ENCODE measurements at regions not wholly inside any gene's neighbourhood (a gene's known extent, or its start where the extent isn't known, plus 50 kb on each side); places are given as distances from the start of the nearest gene placed in this dataset.
"Not testable (repeated sequence)": the region's sequence is repeated elsewhere in the genome, so short reads cannot be mapped to it uniquely, and the experiment has no call there.

DNA sequence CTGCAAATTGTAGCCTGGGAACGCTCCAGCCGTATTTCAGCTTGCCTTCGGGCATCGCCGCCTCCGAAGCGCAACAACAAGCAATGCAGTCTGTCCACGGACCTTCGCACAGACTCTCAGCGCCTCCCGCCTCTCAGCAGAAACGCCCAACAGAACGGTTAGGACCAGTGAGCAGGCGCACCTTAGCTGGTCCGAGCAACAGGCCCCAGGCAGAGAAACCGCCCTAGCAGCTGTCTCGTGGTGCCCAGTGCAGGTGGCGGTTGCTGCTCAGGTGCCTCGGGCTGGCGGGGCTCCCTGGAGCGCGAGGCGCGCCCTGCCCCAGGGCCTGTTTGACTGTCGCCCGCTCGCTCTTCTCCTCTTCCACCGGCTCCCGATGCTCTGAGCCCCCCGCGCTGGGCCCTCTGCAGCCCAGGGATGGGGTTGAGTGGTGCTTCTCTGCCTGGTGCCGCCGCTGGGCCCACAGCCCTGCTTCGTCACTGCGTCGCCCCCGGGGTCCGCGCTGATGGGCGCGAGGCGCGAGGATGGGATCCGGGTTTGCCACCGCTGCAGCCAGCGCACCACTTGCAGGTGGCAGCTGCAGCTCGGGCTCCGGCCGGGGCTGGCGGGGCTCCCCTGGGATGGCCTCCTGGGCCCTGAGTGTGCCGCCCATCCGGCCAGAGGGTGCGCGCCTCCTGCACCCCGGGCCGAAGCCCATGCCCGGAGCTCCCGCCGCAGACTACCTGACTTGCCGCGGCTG lies 268.4 kb upstream of the FRG2C start:
- no peak for DNase-seq

DNA sequence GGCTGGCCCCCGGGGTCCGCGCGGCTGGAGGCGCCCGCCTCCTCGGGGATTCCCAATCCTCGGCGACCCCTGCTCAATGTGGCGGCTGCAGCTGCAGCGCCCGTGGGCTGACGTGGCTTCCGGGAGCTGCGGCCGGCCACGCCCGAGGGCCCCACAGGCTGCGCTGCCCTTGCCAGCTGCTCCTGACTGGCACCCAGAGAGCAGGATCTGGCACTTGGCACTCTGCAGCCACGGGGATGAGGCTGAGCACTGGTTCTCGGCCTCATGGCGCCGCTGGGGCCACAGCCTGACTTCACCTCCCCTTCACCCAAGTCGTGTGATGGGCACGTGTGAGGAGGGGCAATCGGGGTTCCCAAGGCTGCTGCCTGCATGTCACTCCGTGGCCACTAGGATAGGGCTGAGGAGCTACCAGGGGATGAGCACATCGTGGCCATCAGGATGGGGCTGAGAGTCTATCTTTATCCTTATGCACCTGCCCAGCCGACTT lies 267.8 kb upstream of the FRG2C start:
- DNase-seq: no peak

DNA sequence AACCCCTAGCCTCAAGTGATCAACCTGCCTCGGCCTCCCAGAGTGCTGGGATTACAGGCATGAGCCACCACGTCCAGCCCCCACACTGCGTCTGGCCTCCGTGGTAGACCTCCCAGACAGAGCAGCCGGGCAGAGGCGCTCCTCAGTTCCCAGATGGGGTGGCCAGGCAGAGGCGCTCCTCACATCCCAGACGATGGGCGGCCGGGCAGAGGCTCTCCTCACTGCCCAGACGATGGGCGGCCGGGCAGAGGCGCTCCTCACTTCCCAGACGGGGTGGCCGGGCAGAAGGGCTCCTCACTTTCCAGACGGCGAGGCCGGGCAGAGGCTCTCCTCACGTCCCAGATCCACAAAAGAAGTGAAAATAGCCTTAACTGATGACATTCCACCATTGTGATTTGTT lies 266.6 kb upstream of the FRG2C start:
- DNase-seq: not testable (repeated sequence)

DNA sequence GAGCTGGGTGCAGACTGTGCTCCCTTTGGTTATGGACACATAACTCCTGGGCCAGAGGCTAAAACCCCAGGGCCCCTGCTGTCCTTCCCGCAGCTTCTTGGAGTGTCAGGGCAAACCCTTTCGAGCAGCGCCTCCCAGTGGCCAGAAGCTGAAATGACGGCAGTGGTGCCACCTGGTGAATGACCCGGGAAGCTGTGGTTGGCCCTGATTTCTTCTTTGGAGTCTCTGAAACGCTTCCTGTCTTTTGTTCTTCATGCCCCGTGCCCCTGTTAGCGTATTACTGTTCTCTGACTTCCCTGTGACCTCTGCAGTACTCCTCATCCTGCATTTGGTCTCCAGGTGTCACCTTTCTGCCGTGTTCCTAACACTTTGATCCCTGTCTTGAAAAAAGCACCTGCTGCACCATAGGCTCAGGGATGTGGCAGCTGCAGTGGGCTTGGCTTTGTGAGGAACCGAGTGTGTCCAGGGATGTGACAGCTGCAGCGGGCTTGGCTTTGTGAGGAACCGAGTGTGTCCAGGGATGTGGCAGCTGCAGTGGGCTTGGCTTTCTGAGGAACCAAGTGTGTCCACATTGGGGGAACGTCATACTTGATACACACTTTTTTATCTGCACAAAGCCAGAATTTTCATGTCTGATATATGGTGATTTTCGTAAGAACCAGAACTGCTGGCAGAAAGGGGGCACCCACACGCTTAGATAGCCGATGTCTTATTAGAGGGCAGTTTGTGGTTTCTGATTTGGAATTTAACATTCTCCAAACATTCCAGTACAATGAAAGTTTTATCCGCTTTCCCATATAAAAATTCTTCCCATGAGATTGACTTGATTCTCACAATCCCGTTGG lies 241.8 kb upstream of the FRG2C start:
- not testable (repeated sequence) for DNase-seq

DNA sequence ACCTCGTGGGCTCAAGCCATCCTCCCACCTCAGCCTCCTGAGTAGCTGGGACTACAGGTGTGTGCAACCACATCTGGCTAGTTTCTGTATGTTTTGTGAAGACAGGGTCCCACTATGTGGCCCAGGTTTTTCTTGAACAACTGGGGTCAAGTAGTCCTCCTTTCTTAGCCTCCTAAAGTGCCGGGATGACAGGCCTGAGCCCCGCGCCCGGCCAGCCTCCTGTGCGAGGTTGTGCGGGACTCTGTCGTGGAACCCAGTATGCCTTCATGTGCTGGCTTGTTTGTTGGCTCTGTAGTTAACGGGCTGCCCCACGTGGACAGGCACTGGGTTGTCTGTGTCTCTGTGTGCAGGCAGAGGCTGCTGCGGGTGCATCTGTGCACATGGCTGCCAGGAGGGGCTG lies 238.7 kb upstream of the FRG2C start:
- not testable (repeated sequence) for DNase-seq

DNA sequence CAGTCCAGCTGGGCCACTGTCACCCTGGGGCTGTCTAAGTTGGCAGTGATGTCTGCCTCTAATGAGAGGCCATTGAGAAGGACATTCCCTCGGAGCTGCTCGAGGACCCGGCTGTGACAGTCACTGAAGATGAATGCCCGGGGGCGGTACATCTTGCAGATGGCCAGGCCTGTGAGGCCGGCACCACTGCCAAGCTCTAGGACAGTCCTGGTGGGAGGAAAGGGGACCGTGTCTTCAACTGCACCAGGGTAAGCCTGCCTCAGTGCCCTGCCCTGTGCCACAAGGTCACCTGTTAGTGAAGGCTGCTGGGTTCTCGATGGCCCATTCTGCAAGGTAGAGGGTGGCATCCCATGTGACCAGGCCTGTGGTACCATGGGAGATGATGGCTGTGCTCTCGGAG lies 236.6 kb upstream of the FRG2C start:
- DNase-seq: not testable (repeated sequence)

DNA sequence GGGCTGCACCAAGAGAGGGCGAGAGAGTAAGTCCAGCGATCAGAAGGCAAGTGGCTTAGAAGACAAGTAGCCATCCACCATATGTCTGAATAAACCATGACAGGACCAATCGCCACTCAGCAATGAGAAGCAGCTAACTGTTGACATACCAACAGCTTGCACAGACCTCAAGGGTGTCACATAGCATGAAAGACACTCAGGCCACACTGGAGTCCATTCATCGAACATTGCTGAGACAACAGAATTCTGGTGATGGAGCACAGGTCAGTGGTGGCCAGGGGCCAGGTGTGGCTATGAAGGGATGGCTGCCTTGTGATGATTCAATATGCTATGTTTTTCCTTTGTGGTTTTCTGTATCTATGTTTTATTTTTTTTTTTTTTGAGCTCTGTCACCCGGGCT lies 236.2 kb upstream of the FRG2C start:
- not testable (repeated sequence) for DNase-seq

DNA sequence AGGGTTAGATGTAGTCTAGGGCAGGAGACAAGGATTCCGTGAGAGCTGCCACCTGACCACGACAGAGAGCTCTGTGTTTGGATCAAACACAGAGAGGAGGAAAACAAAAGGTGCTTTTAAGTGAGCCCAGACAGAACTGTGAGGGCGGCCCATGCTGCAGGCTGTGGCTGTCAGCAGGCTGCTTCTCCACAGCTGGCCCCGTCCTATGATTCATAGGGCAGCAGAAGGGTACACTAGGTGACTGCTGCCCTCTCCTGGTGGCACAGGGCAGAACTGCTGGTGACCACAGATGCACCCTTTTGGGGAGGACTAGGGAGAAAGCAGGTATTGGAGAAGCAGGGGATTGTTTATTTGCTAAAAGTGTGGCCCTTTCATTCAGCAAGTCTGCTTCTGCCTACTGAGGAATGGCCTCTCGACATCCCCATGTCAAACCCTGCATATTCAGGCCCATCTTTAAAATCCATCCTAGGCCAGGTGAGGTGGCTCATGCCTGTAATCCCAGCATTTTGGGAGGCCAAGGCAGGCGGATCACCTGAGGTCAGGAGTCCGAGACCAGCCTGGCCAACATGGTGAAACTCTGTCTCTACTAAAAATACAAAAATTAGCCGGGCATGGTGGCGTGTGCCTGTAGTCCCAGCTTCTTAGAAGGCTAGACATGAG lies 234.4 kb upstream of the FRG2C start:
- DNase-seq: peak; percentile 9

DNA sequence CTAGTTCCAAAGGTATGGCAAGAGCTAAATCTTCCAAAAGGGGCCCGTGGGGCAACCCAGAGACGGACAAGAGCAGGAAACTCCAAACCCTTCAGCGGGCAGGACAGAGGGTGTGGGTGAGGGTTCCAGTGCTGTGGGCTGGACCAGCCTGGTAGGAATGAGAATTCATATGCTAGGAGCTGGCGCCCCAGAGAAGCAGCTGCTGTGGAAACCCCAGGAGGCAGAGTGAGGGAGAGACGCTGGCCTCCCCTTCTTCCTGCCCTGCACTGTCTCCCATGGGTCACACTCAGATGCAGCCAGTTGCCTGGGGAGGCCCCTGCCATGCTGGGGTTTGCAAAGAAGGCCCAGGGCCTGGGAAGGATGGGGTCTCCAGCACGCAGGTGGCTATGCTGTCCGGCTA lies 233.7 kb upstream of the FRG2C start:
- not testable (repeated sequence) for DNase-seq

DNA sequence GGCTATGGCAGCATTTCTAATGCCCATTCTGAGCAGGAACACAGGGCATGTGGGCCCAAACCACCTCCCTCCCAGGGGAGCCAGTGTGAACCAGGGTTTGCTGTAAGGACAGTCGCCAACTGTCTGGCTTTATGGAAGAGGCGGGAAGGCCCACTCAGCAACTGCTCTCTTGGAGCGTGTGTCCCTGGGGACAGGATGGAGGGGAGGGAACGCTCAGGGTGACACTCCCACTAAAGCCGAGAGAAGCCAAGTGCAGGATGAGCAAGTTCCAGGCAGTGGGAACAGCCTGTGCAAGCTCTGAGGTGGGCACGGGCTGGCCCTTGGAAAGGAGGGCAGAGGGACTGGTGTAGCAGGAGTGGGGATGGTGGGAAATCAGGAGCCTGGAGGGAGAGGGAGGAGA lies 233.0 kb upstream of the FRG2C start:
- not testable (repeated sequence) for DNase-seq

DNA sequence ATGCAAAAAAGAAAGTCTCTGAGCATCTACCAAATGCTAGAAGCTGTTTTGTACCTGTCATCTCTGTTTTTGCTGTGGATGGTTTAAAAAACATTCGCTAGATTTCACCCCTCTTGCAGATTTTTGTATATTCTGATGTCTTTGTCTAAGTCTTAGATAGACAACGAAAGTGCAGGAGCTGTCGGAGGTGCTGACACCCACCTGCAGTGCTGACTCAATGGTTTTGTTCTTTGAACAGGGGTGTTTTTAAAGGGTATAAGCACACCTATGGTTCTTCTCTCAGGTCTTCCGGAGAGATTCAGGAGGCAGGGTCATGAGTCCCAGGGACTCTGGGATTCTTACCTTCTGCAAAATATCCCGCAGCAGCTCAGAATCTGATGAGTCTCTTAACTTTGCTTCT lies 231.7 kb upstream of the FRG2C start:
- DNase-seq: not testable (repeated sequence)

DNA sequence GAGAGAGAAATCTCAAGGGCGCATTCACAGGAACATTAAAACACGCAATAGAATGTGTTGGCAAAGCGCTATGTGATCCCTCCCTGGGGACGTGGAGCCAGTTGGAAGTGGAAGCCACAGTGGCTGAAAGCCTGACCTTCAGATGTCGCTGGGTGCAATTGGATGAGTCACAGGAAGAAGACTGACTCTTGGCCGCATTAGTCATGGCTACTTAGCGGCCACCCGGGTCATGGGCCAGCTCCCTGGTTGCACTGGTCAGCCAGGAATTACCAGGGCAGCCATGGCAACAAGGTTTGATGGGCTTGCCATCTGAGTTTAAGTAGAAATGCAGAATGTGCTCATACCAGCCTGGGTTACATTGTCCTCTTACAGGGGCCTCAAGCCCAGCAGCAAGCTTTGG lies 231.2 kb upstream of the FRG2C start:
- DNase-seq: peak; percentile 84

DNA sequence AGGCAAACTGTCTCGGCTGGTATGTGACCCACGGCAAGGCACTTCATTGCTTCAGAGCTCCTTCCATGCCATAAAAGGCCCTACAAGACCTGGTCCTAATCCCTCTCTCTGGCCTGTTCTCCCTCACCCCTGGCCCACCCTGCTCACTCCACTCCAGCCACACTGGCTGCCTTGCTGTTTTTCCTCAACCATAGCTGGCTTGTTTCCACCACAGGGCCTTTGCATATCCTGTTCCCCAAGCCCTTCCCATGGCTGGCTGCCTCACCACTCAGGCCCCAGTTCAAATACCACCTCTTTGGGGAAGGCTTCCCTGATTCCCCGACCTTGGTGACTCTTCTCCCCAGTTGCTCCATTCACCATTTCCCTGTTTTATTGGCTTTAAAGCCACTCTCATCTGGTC lies 230.8 kb upstream of the FRG2C start:
- not testable (repeated sequence) for DNase-seq

DNA sequence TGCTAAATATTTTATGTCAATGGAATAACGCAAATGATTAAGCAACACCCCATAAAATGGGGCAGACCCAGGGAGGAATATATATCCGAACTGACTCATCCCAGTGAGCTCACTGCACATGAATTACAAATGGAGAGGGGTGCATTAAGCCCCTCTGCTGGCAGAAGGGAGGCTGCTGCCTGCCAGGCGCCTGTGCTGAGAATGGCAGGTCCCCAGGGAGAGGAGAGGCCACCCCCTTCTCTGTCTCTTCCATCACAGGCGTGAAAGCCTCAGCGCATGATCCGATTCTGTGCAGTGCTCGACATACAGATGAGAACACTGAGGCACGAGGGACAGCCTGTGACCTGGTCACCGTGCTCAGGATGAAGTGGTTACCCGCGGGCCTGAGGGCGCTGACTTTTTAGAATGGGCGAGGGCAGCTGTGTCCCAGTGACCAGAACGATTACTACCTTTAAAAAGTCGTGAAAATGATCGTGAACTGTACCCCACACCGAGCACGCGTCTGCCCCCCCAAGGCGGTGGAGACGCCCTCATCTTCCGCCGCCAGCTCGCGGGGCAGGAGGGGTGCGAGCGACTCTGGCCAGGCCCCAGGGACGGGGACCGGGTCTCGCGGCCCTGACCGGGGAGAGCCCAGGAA lies 229.7 kb upstream of the FRG2C start:
- peak; percentile 24 for DNase-seq

DNA sequence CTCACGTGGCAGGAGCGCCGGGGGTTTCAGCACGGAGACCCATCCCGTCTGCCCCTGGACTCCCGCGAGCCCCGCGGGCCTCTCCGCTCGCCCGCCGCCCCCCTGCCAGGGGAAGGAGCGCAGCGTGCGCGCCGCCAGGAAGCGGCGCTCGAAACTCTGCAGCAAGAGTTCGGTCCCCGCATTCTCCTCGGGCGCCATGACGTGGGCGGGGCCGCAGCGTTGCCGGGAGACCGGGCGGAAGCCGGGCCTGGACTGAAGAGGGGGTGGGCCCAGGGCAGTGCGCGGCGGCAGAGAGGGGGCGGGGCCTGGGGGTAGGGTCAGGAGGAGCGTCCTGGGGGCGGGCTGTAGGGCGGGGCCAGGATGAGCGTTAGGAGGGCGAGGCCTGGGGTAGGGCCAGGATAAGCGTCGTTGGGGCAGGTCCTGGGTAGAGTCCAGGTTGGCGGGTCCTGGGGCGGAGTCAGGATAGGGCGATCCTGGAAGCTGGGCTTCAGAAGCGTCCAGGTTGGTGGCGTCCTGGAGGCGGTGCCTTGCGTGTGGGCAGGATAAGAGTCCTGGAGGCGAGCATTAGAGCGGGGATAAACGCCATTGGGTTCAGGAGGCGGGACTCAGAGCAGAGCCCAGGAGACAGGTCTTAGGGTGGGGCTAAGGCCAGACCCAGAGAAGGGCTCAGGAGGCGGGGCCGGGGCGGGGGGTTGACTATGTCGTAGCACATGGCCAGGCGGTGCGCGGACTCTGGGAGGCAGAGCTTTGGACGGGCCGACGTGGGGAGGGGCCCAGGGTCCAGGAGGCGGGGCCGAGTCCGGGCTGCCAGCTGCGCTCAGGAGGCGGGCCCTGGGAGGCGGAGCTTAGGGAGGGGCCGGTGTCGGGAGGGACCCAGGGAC lies 229.0 kb upstream of the FRG2C start:
- DNase-seq: peak; percentile 90

DNA sequence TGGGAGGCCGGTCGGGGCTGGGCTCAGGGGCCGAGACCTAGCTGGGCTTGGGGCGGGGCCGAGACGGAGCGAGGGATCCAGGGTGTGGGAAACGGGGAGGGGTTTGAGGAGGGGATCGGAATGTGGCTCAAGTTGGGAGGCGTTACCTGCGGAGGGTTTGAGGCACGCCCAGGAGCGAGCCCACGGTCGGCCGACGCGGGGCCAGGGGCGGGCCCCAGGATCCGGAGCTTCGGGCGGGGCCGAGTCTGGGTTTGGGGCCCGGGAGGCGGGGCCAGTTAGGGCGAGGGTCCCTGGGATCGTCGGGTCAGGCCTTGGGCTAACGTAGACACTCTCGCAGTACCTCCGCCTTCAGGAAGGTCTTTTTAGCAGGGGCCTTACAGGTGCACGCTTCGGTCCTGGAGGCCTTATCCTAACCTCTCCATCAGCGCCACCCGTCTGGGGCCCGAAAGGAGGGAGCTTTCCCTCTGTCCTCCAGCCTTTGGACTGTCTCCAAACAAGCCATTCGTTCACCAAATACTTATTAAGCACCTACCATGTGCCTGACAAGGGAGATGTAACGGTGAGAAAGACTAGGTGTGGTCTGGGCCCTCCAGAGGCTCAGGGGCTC lies 228.2 kb upstream of the FRG2C start:
- DNase-seq: not testable (repeated sequence)

DNA sequence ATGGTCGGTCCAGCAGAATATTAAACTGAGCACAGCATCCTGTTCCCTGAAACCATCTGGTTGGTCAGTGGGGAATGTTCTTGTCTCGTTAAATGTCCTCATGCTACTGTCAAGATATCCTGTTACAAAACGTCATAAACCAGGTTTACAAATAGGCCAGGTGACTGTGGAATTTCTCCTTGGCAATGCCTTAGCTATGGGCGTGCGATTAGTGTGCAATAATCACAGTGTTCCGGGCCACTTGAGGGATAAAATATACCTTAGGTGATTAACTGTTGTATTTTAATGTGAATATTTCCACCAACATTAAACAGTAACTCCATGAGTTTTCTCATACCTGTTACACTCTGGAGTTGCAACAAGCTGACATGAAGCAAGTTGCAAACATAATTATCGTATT lies 223.1 kb upstream of the FRG2C start:
- not testable (repeated sequence) for DNase-seq

DNA sequence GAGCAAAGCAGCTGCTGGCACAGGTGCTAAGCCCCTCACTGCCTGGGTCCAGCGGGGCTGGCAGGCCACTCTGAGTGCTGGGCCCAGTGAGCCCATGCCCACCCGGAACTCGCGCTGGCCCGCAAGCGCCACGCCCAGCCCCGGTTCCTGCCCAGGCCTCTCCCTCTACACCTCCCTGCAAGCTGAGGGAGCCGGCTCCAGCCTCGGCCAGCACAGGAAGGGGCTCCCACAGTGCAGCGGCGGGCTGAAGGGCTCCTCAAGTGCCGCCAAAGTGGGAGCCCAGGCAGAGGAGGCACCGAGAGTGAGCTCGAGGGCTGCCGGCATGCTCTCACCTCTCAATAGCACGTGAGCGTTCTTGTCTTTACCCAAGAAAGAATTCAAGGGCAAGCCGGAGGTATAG lies 219.5 kb upstream of the FRG2C start:
- DNase-seq: not testable (repeated sequence)

DNA sequence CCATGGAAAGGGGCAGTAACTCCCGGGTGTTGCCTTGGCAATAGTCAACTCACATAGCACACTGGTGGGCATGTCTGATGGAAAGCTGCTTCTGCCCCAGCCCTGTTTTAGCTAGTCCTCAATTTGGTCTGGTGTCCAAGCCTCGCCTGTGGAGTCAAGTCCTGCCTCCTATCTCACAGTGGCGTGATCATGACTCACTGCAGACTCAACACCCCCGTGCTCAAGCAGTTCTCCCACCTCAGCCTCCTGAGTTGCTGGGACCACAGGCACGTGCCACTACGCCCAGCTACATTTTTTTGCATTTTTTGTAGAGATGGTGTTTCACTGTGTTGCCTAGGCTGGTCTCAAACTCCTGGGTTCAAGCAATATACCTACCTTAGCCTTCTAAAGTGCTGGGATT lies 218.9 kb upstream of the FRG2C start:
- not testable (repeated sequence) for DNase-seq

DNA sequence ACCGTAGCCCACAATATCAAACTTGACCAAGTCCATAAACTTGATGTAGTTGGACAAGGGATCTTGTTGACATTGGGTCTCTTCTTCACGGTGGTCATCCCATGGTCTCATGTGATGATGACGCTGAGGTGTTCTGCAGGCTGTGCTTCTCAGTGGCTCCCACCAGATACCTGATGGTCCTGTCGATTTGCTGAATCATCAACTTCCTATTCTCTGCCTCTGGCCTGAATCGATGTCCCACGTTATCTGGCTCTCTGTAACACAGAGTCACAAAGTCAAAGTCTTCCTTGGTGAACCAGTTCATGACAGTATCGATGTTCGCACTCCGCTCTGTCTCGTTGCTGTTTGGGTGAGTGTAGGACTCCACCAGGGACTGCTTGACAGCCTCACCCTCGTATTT lies 217.2 kb upstream of the FRG2C start:
- not testable (repeated sequence) for DNase-seq

DNA sequence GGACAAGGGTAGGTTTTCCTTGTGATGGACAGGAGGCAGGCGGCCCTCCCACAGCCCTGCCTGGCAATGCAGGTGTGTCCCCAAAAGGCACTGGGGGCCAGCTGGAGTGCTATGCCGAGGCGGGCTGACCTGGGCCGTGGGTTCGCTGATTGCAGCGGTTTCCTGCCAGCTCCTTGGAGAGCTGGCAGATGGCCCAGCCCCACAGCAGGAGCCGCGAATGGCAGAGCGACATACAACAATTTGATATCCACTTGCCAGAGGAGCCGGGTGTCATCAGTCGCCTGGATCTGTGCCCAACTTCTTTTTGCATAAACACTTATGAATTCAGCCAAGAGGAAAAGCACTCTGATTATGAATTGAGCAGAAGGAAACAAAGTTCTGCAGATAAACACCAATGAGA lies 210.8 kb upstream of the FRG2C start:
- DNase-seq: not testable (repeated sequence)

Data from GOT3 (cell line).